NCI-H2107 (cell line): ENCODE measurements at regions not wholly inside any gene's neighbourhood (a gene's known extent, or its start where the extent isn't known, plus 50 kb on each side); places are given as distances from the start of the nearest gene placed in this dataset.

Experiments used
- DNase-seq: peaks from one replicate; lab custom pipeline; 2025; lab: John Stamatoyannopoulos, UW

GRCh38 chr19:13604902-13605586 lies 98.8 kb upstream of the CACNA1A start:
- DNase-seq: no peak

GRCh38 chr19:13600802-13601201 lies 94.5 kb upstream of the CACNA1A start:
- DNase-seq: no peak

- no peak for DNase-seq
Measured at GRCh38 chr19:13600091-13600490, 93.8 kb upstream of the CACNA1A start.

- peak; percentile 23 for DNase-seq
Measured at GRCh38 chr19:13599681-13600080, 93.4 kb upstream of the CACNA1A start.

- no peak for DNase-seq
Measured at GRCh38 chr19:13598098-13598497, 91.8 kb upstream of the CACNA1A start.

GRCh38 chr19:13597640-13598039 lies 91.4 kb upstream of the CACNA1A start:
- DNase-seq: peak; percentile 50

- peak; percentile 42 for DNase-seq
Measured at GRCh38 chr19:13588957-13589833, 82.9 kb upstream of the CACNA1A start.

- DNase-seq: no peak
Measured at GRCh38 chr19:13585512-13585911, 79.2 kb upstream of the CACNA1A start.

- DNase-seq: no peak
Measured at GRCh38 chr19:13583753-13584152, 77.5 kb upstream of the CACNA1A start.

GRCh38 chr19:13583114-13583513 lies 76.8 kb upstream of the CACNA1A start:
- DNase-seq: no peak

- DNase-seq: no peak
Measured at GRCh38 chr19:13581576-13581975, 75.3 kb upstream of the CACNA1A start.

GRCh38 chr19:13579388-13580060 lies 73.2 kb upstream of the CACNA1A start:
- DNase-seq: no peak

GRCh38 chr19:13576726-13577125 lies 70.4 kb upstream of the CACNA1A start:
- DNase-seq: no peak

GRCh38 chr19:13574933-13575332 lies 68.7 kb upstream of the CACNA1A start:
- DNase-seq: no peak

- DNase-seq: no peak
Measured at GRCh38 chr19:13573056-13573667, 66.9 kb upstream of the CACNA1A start.

GRCh38 chr19:13561461-13561860 lies 55.2 kb upstream of the CACNA1A start:
- no peak for DNase-seq

GRCh38 chr19:13557756-13558398 lies 51.6 kb upstream of the CACNA1A start:
- DNase-seq: no peak

GRCh38 chr19:13556552-13556951 lies 50.3 kb upstream of the CACNA1A start:
- DNase-seq: no peak
